ENCODE measurements at regions not wholly inside any gene's neighbourhood (a gene's known extent, or its start where the extent isn't known, plus 50 kb on each side); places are given as distances from the start of the nearest gene placed in this dataset.

- Histone ChIP-seq H3K27ac (ENCODE audit: low read depth, low read length) (no peak overlapping the region), H3K9me3 (ENCODE audit: control insufficient read depth, insufficient read depth, low read depth, low read length) (no peaks in the 10 kb centered on the region), H3K9ac (ENCODE audit: low read length) (no peak overlapping the region), H3K4me3 (ENCODE audit: low read depth, low read length) (no peak overlapping the region), H3K27me3 (ENCODE audit: control insufficient read depth, insufficient read depth, low read length) (no peaks in the 10 kb centered on the region), H3K36me3 (ENCODE audit: control insufficient read depth, insufficient read depth, low read length) (no peaks in the 10 kb centered on the region), H3K4me1 (ENCODE audit: control insufficient read depth, insufficient read depth, low read length) (peaks cover 5% of the 10 kb centered on the region; the same call in 1 of the 2 replicates)
Measured at GRCh38 chr12:17695495-17695894, 394.5 kb downstream of the RERGL start.

DNA sequence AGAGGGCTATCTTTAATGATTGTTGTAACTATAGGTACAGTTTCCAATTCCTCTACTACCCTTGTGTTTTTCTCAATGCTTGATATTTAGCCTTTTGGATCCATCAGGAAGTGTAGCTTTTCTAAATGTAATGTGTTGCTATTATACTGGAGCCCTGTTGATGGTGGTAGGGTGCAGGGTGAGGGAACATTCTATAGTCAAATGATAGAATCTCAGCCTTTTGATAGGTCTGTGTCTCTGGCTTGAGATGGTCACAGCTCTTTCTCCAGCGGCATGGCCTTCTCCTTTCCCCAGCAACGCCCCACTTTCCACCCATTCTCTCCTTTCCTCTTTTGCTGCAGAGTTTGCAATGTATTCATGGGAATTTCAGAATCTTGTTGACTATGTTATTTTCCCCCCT, 398.6 kb downstream of the RERGL start:
- Histone ChIP-seq H3K27me3 (ENCODE audit: control insufficient read depth, insufficient read depth, low read length) (no peaks in the 10 kb centered on the region), H3K9me3 (ENCODE audit: control insufficient read depth, insufficient read depth, low read depth, low read length) (no peaks in the 10 kb centered on the region), H3K4me1 (ENCODE audit: control insufficient read depth, insufficient read depth, low read length) (peaks cover 5% of the 10 kb centered on the region; the same call in 1 of the 2 replicates), H3K27ac (ENCODE audit: low read depth, low read length) (no peak overlapping the region), H3K9ac (ENCODE audit: low read length) (no peak overlapping the region), H3K36me3 (ENCODE audit: control insufficient read depth, insufficient read depth, low read length) (no peaks in the 10 kb centered on the region), H3K4me3 (ENCODE audit: low read depth, low read length) (no peak overlapping the region)

- Histone ChIP-seq H3K4me1 (ENCODE audit: control insufficient read depth, insufficient read depth, low read length) (peaks cover 9% of the 10 kb centered on the region; the same call in 1 of the 2 replicates), H3K9ac (ENCODE audit: low read length) (no peak overlapping the region), H3K27me3 (ENCODE audit: control insufficient read depth, insufficient read depth, low read length) (no peaks in the 10 kb centered on the region; the same call in 1 of the 2 replicates), H3K4me3 (ENCODE audit: low read depth, low read length) (no peak overlapping the region), H3K9me3 (ENCODE audit: control insufficient read depth, insufficient read depth, low read depth, low read length) (no peaks in the 10 kb centered on the region), H3K27ac (ENCODE audit: low read depth, low read length) (no peak overlapping the region), H3K36me3 (ENCODE audit: control insufficient read depth, insufficient read depth, low read length) (no peaks in the 10 kb centered on the region)
Measured at GRCh38 chr12:17680220-17680619, 409.8 kb downstream of the RERGL start.

DNA sequence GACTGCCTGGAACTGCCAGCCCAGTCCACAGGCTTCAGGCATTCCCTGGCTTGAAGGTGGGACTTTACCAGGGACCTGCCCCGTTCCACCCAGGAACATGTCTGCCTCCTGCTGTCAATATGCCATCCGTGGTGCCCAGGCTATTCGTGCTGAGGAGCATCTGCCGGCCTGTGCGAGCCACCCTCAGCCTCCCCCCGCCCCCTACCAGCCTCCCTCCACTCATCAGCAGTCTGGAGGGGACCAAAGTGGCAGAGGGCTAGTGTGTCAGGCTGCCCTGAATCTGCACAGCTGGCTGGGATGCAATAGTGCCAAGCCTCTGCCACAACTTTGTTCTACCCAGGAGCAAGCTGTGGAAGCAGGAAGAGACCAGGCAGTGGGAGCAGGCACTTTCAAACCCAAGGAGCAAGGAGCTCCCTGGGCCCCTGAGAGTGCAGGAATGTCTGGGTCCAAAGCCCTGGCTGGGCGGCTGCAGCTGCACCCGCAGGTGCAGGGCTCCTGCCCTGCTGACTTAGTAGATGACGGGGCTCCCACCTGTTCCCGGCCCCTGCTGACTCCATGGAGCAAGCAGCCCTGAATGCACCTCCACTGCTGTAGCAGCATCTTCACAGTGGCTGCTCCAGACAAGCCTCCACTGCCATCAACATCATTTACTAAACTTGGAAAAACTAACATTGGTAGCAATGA, 423.2 kb downstream of the RERGL start:
- Histone ChIP-seq H3K9ac (ENCODE audit: low read length) (no peak overlapping the region), H3K27ac (ENCODE audit: low read depth, low read length) (no peak overlapping the region), H3K4me1 (ENCODE audit: control insufficient read depth, insufficient read depth, low read length) (no peaks in the 10 kb centered on the region), H3K9me3 (ENCODE audit: control insufficient read depth, insufficient read depth, low read depth, low read length) (no peaks in the 10 kb centered on the region), H3K27me3 (ENCODE audit: control insufficient read depth, insufficient read depth, low read length) (no peaks in the 10 kb centered on the region), H3K4me3 (ENCODE audit: low read depth, low read length) (no peak overlapping the region), H3K36me3 (ENCODE audit: control insufficient read depth, insufficient read depth, low read length) (no peaks in the 10 kb centered on the region)

GRCh38 chr12:17665839-17666238, 424.2 kb downstream of the RERGL start:
- H3K27ac ChIP-seq (ENCODE audit: low read depth, low read length) = no peak overlapping the region
- 0 out of 2 replicates have a peak, but pooled peaks cover 3% of the 10 kb centered on the region for H3K4me1 ChIP-seq (ENCODE audit: control insufficient read depth, insufficient read depth, low read length)
- H3K9ac ChIP-seq (ENCODE audit: low read length) = no peak overlapping the region
- no peaks in the 10 kb centered on the region for H3K27me3 ChIP-seq (ENCODE audit: control insufficient read depth, insufficient read depth, low read length)
- H3K36me3 ChIP-seq (ENCODE audit: control insufficient read depth, insufficient read depth, low read length) = no peaks in the 10 kb centered on the region
- no peak overlapping the region for H3K4me3 ChIP-seq (ENCODE audit: low read depth, low read length)
- H3K9me3 ChIP-seq (ENCODE audit: control insufficient read depth, insufficient read depth, low read depth, low read length) = no peaks in the 10 kb centered on the region

GRCh38 chr12:17661250-17661649, 428.7 kb downstream of the RERGL start:
- Histone ChIP-seq H3K9ac (ENCODE audit: low read length) (no peak overlapping the region), H3K9me3 (ENCODE audit: control insufficient read depth, insufficient read depth, low read depth, low read length) (no peaks in the 10 kb centered on the region), H3K27me3 (ENCODE audit: control insufficient read depth, insufficient read depth, low read length) (no peaks in the 10 kb centered on the region), H3K36me3 (ENCODE audit: control insufficient read depth, insufficient read depth, low read length) (no peaks in the 10 kb centered on the region), H3K27ac (ENCODE audit: low read depth, low read length) (no peak overlapping the region), H3K4me3 (ENCODE audit: low read depth, low read length) (no peak overlapping the region), H3K4me1 (ENCODE audit: control insufficient read depth, insufficient read depth, low read length) (0 out of 2 replicates have a peak, but pooled peaks cover 3% of the 10 kb centered on the region)

GRCh38 chr12:17652436-17652835, 437.6 kb downstream of the RERGL start:
- Histone ChIP-seq H3K9me3 (ENCODE audit: control insufficient read depth, insufficient read depth, low read depth, low read length) (no peaks in the 10 kb centered on the region), H3K27ac (ENCODE audit: low read depth, low read length) (no peak overlapping the region), H3K36me3 (ENCODE audit: control insufficient read depth, insufficient read depth, low read length) (no peaks in the 10 kb centered on the region), H3K4me3 (ENCODE audit: low read depth, low read length) (no peak overlapping the region), H3K27me3 (ENCODE audit: control insufficient read depth, insufficient read depth, low read length) (no peaks in the 10 kb centered on the region), H3K4me1 (ENCODE audit: control insufficient read depth, insufficient read depth, low read length) (no peaks in the 10 kb centered on the region), H3K9ac (ENCODE audit: low read length) (no peak overlapping the region)

DNA sequence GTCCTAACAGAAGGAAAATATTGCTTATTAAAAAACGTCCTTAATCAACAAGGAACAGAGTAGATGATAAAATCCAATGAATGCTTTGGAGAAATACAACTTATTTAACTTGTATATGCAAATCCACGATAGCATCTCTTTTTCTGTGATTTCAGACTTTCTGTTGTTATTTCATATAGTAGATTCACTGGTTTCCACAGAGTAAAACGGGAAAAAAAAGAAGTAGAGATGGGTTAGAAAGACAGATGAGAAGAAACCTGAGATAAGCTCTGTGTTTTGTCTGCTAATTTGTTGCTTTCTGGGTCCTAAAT, 447.7 kb downstream of the RERGL start:
- H3K9ac ChIP-seq (ENCODE audit: low read length) = no peak overlapping the region
- no peak overlapping the region for H3K4me3 ChIP-seq (ENCODE audit: low read depth, low read length)
- no peaks in the 10 kb centered on the region for H3K27me3 ChIP-seq (ENCODE audit: control insufficient read depth, insufficient read depth, low read length)

DNA sequence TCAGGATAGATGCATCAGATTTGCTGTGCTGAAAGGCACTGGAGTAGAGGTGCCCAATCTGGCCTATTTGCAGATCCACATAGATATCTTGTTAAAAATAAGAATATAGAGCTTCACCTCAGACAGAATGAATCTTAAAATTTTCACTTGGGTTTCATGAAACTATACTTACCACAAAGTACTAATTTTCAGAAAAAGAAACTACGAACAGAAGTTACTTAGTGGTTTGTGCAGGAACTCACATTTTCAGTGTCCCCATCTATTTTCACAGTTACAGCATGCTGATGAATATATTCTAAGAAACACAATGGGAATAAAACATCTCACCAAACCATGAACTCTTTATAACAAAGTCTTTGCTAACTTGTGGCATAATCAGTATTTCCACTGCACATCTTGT, 449.4 kb downstream of the RERGL start:
- Histone ChIP-seq H3K36me3 (ENCODE audit: control insufficient read depth, insufficient read depth, low read length) (no peaks in the 10 kb centered on the region), H3K9ac (ENCODE audit: low read length) (no peak overlapping the region), H3K4me1 (ENCODE audit: control insufficient read depth, insufficient read depth, low read length) (no peaks in the 10 kb centered on the region), H3K9me3 (ENCODE audit: control insufficient read depth, insufficient read depth, low read depth, low read length) (no peaks in the 10 kb centered on the region), H3K27ac (ENCODE audit: low read depth, low read length) (no peak overlapping the region), H3K4me3 (ENCODE audit: low read depth, low read length) (no peak overlapping the region), H3K27me3 (ENCODE audit: control insufficient read depth, insufficient read depth, low read length) (no peaks in the 10 kb centered on the region)

More for the DNA sequence above, 447.7 kb downstream of the RERGL start:
- Histone ChIP-seq H3K4me1 (ENCODE audit: control insufficient read depth, insufficient read depth, low read length) (no peaks in the 10 kb centered on the region), H3K9me3 (ENCODE audit: control insufficient read depth, insufficient read depth, low read depth, low read length) (no peaks in the 10 kb centered on the region), H3K36me3 (ENCODE audit: control insufficient read depth, insufficient read depth, low read length) (no peaks in the 10 kb centered on the region), H3K27ac (ENCODE audit: low read depth, low read length) (no peak overlapping the region)

DNA sequence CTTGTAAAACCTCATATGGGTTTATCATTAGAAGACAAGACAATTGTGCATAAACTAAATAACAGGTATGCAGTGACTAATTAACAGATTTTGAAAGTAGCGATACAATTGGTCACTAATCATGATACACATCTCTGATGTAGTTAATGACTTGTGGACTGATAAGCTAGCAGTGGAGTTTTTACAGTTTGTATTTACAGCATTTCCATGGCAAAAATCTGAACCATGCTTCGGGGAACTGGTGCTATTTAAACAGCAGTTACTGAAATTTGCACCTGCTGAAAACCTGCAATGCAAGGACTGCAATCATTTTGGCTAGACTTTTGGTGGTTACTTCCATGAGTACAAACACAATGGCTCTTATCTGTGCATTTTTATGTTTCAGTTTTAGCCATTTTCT, 471.2 kb downstream of the RERGL start:
- H3K9ac ChIP-seq (ENCODE audit: low read length) = no peak overlapping the region
- H3K36me3 ChIP-seq (ENCODE audit: control insufficient read depth, insufficient read depth, low read length) = no peaks in the 10 kb centered on the region
- no peak overlapping the region for H3K27ac ChIP-seq (ENCODE audit: low read depth, low read length)
- H3K4me3 ChIP-seq (ENCODE audit: low read depth, low read length) = no peak overlapping the region
- no peaks in the 10 kb centered on the region for H3K27me3 ChIP-seq (ENCODE audit: control insufficient read depth, insufficient read depth, low read length)
- H3K9me3 ChIP-seq (ENCODE audit: control insufficient read depth, insufficient read depth, low read depth, low read length) = peaks cover 13% of the 10 kb centered on the region
- no peaks in the 10 kb centered on the region for H3K4me1 ChIP-seq (ENCODE audit: control insufficient read depth, insufficient read depth, low read length)

DNA sequence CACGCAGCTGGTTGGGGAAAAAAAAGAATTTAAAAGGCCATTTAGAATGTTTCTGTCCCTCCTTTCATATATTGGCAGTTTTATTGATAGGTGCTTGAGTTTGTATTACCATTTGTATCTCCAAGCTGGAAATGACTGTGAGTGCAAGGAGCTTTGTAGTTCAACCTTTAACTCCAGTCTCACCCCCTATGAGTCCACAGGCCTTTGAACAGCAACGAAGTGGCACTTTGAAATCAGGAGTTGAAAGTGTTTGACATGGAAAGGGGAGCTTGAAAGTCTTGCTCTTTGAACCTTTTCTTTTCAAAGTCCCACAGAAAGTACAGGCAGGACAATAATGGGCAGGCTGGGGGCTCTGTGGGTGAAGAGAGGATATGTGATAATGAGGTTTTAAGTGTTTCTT, 480.3 kb downstream of the RERGL start:
- Histone ChIP-seq H3K9me3 (ENCODE audit: control insufficient read depth, insufficient read depth, low read depth, low read length) (no peaks in the 10 kb centered on the region), H3K9ac (ENCODE audit: low read length) (no peak overlapping the region), H3K27ac (ENCODE audit: low read depth, low read length) (no peak overlapping the region), H3K4me1 (ENCODE audit: control insufficient read depth, insufficient read depth, low read length) (peaks cover 3% of the 10 kb centered on the region; the same call in 1 of the 2 replicates), H3K4me3 (ENCODE audit: low read depth, low read length) (no peak overlapping the region), H3K36me3 (ENCODE audit: control insufficient read depth, insufficient read depth, low read length) (no peaks in the 10 kb centered on the region), H3K27me3 (ENCODE audit: control insufficient read depth, insufficient read depth, low read length) (no peaks in the 10 kb centered on the region)

Data from HUES6 (cell line).